NCI-H187 treated with DMSO at 0.1 percent for 48 hours (cell line): ENCODE measurements at regions not wholly inside any gene's neighbourhood (a gene's known extent, or its start where the extent isn't known, plus 50 kb on each side); places are given as distances from the start of the nearest gene placed in this dataset.

Experiments
- DNase-seq: peaks from one replicate; lab custom pipeline; 2025; lab: John Stamatoyannopoulos, UW

DNA sequence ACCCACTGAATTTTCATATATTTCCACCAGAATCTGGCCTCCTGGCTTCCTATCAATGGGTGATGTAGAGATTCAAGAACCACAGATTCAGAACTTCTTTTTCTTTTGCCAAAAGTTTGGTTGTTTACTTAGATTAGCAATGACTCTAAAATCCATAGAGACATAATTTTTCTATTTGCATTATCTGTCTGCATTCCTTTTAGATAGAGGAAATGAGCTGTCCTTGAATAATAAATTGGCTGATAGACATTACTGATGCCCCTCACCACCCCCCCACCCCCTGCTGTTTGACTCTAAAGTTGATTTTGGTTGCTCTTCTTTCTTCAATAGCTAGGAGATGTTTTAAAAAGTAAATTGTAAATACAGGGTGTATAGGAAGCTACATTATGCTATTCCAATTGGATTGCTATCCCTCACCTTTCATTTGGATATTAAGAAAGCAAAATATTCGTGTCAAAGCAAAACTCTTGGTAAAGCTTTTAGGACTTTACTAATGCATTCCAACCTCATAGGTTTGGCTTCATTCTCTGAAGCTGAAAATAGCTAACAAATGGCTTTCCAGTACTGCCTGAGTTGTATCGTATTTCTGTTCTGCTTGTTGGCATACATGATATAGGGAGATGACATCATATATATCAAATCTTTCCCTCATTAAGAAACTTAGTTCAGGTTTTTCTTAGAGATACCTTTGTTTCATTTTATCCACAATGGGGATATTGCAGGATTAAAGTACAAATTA, 606.0 kb downstream of the ARL4A start:
- DNase-seq: no peak

GRCh38 chr7:13307040-13307439, 619.6 kb downstream of the ARL4A start:
- no peak for DNase-seq

DNA sequence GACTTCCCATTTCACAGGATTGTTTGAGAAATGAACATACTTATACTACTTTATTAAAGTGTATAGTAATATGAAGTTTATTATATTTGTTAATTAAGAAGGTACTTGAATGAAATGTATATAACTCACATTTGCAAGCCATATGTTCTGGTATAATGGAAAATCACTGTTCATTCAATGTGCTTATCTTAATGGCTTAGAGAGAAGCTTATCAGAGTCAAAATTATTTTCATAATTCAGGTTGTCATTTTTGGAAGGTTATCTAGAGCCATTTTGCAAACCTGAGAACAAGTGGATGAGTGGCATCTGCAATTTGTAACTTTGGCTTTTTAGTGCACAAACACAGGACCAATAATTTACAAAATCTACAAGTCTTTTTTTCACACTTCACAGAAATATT, 621.0 kb downstream of the ARL4A start:
- no peak for DNase-seq

- no peak for DNase-seq
These were observed 622.1 kb downstream of the ARL4A start for GRCh38 chr7:13309535-13309934.

- DNase-seq: no peak
These were observed 624.9 kb downstream of the ARL4A start for GRCh38 chr7:13312307-13312706.

DNA sequence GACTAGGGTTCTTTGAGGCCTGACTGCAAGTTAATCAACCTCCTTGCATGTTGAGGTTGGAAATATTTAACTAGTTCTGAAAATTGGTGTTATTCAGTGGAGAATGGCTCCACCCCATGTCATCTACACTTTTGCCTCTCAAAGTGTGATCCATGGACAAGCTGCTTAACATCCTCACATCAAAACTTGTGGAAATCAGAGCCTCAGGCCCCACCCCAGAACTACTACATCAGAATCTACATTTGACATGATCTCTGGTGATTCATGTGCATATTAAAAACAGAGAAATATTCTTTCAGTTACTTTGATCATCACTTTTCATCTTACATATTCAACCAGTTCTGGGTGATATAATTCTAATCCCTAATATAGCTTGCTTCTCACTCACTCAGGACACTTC, 632.9 kb downstream of the ARL4A start:
- no peak for DNase-seq

DNA sequence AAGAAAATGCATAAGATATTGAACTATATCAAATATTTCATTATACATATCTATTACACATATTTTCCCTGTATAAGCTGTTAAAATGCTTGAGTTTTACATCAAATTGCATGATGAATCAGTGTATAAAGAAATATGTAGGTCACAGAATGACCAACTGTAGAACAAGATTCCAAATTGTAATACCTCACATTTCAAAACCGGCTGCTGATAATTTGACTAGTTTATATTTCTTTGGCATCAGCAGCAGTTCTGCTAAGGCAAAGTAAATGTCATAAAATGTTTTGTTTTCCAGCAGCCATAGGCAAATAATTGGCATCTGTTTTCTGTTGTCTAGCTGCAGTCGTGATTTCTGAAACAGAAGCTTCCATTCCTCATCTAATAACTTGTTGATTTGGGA, 633.9 kb downstream of the ARL4A start:
- DNase-seq: no peak

- DNase-seq: no peak
These were observed 634.7 kb downstream of the ARL4A start for GRCh38 chr7:13322126-13322525.

DNA sequence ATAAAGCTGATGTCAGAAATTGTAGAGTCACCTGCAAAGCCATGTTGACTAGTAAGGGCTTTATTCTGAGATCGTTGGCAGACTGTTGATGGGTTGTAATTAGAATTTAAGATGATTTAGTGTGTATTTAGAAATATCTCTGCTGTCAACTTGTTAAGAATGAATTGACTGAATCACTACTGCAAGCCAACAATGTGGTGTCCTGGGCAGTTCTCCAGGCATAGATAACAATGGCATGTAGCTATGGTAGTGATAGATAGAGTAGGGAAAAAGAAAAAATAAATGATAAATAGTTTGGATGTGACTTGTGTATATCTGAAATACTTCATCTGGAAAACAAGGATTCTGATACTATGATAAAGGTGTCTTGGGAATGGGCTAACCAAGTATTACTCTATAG, 640.2 kb downstream of the ARL4A start:
- no peak for DNase-seq

- DNase-seq: no peak
These were observed 645.9 kb downstream of the ARL4A start for GRCh38 chr7:13333371-13333770.

DNA sequence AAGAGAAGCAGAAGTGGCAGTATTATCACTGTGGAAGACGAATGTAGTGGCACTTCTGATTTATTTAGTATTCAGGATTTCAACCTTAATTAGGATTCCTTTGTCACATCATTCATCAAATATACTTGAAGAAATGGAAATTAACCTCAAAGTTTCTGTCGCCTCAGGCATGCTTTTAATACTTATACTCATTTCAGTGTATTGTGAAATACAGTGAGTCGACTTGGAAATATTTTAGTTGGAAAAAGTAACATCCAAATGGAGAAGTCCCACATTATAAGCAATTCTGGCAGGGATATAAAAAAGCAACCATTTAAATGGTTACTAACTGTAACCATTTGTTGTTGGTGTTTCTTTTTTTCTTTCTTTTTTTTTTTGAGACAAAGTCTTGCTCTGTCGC, 648.8 kb downstream of the ARL4A start:
- no peak for DNase-seq

DNA sequence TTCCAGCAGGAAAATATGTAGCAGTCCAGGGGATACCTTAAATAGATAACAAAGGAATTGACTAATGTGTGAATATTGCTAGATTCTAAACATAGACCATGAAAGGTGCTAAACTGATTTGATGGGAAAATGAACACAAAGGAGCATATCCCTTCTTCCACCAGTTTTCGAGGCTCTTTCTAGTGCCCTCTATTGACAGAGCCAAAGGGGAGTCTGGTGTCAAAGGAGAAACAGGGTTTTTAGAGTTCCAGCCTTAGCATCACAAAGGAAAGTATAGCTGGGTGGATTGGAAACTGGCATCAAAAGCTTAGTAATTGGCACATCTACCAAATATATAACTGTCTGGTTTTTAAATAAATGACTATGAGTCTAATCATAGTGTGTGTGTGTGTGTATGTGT, 636.8 kb downstream of the ETV1 start:
- DNase-seq: no peak

DNA sequence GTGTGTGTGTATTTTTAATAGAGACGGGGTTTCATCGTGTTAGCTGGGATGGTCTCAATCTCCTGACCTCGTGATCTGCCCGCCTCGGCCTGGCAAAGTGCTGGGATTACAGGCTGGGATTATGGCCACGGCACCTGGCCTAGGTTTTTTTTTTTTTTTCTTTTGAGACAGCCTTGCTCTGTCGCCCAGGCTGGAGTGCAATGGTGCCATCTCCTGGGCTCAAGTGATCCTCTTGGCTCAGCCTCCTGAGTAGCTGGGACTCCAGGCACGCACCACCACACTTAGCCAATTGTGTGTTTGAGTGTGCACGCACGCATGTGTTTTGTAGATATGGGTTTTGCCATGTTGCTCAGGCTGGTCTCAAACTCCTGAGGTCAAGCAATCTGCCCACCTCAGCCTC, 629.8 kb downstream of the ETV1 start:
- no peak for DNase-seq

DNA sequence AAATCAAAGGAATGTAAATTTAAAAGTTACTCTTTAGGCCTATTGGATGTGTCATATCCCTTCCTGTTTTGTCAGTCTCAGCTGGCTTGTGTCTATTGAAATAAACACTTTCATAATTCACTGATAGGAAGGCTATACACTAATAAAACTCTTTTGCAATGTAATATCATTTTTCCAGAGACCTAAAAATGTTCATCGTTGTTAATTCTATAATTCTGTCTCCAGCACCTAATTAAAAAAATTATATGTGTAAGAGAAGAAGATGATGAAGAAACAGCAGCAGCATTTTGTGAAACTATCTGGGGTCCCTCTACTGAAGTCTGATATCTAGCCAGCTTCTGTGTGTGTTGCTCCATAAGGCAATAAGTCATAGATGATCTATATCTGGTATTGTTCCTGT, 602.7 kb downstream of the ETV1 start:
- no peak for DNase-seq

DNA sequence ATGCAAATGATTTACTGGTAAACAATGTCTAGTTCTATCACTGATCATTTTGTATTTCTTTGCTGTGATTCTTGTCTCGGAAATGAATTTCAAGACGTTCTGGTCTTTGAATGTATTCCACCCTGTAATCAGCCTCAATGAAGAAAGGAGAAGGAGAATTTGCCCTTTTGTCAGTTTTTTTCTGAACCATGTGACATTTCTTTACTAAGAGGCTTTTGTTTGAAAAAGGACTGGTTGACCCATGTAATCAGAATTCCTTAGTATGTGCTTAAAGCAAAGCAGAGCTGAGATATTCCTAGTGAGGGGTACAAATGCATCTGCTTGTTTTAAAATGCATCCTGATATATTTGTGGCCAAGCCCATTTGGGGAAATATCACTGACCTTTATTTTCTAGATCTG, 581.6 kb downstream of the ETV1 start:
- no peak for DNase-seq

GRCh38 chr7:13411151-13411550, 578.3 kb downstream of the ETV1 start:
- no peak for DNase-seq

DNA sequence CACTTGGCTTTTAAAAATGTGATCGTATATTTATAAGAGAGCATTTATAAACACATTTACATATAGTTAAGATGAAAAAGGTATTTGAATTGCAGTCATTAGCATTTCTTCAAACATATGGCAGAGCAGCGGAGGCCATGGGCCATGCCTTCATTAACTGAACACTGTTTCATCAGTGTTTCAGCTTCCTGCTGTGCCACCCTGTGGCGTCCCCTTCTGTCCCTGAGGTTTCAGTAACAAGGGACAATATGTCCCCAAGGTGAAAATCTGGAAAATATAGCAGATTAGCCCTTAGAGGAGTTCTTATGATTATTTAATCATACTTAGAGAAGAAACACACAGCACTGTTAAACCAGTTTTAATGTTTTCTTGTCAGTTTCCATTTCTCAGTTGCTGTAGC, 577.8 kb downstream of the ETV1 start:
- DNase-seq: no peak

DNA sequence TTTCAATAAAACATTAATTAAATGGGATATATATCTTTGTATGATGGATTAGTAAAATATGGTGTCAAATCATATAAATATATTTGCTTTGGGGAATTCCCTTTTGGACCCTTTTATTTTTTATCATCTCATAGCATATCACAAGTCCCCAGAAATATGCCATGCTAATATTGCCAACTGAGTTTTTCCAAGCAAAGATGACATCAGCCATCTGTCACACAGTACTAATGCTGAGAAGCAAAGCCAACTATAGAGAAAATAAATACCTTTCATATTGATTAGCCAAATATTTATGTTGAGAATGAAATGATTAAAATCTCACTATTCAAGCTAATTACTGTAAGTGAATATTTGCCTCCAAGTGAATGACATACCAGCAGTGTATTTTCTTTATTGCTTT, 575.3 kb downstream of the ETV1 start:
- DNase-seq: no peak

DNA sequence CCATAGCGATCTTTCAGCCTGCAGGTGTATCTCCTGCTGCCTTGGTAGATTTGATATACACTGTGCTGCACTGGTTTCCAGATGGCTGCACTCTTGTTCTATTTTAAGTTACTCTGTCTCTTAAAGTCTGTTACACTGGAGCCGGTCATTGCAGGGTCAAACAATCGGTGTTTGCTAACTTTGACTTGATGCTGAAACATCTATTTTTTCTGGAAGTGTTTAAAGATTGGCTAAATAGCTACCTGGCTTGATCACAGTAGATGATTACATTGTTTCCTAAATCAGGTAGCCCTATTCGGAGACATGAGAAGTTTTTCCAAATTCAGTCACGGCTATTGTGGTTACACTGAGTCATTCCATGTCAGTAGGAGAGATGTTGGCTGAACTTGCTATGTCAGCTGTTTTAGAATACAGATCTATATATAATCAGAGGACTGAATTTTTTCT, 574.8 kb downstream of the ETV1 start:
- DNase-seq: no peak

DNA sequence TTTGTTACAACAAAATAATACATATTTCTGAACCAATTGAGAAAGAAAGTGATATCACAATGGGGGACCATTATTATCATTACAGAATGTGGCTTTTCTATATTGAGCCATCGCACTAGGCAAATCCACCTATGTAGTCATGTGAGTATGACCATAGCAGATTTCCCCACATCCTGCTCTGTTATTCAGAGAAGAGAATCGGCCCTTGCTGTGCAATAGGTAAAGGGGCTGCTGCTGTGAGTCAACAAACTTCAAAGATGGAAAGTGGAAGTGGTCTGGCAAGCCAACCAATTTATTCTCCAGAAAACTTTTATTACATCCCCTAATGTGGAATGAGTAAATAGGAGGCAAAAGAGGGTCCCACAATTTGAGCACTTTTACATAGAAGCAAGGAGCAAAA, 573.4 kb downstream of the ETV1 start:
- no peak for DNase-seq

GRCh38 chr7:13416544-13416943, 572.9 kb downstream of the ETV1 start:
- no peak for DNase-seq

DNA sequence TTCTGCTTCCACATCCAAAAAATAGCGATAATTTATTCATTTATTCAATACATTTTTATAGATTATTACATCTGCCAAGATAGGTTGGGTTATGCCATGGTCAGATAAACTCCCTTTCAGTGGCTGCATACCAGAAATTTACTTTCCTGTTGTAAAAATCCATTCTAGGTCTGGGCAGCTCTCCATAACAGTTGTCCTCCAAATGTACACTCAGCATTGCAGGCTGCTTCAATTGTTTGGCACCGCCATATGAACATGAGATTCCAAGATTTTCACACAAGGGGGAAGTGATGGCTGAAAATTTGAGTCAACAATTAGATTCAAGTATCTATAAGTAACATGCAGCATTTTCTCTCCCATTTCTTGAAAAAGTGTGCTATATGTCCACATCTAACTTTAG, 568.7 kb downstream of the ETV1 start:
- no peak for DNase-seq

DNA sequence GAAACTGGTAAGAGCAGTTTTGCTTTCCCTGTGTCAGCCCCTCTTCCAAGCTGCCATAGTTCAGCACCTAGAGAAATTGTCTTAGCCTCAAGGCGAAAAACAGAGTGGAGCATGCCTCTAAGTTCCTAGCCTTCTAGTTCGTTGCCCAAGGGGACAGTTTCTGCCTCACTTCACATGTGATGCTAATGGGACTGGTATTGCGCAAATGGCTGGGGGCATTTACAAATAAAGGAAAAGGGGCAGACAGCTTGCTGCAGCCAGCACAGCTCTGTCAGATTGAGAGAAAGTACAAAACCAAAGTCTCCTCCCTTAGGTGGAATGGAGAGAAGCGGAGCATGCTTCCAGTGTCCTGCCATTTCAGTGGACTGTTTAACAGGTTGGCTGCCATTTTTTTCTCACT, 567.7 kb downstream of the ETV1 start:
- no peak for DNase-seq

- no peak for DNase-seq
These were observed 555.5 kb downstream of the ETV1 start for GRCh38 chr7:13433946-13434345.

DNA sequence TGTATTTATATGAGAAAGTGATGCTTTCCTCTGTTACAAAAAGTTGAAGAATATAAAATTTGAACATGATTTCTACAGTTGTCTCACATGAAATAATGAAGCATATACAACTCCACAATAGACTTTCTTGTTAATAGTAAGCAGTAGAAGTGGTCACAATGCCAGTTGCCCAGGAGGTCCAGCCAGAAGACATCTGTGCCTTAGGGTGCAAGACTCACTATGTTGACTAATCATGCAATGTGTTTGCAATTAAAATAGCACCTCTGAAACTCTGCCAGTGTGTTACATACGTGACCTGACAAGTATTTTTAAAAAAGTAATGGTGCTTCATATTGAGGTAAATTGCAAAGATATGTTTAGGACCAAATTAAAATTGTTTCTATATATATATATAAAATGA, 547.2 kb downstream of the ETV1 start:
- no peak for DNase-seq
